NT2/D1 (cell line): ENCODE measurements at regions not wholly inside any gene's neighbourhood (a gene's known extent, or its start where the extent isn't known, plus 50 kb on each side); places are given as distances from the start of the nearest gene placed in this dataset.

Experiments
- DNase-seq: peaks from one replicate; pipeline ENCODE4 v3.0.0-alpha.2; 2011; ENCODE audit warnings: low read depth, low spot score
- H3K27me3 ChIP-seq: 2 replicates; pipeline ENCODE4 v1.6.0; 2011; ENCODE audit warnings: mild to moderate bottlenecking; ENCODE audit not compliant: insufficient read length, insufficient read depth
- H3K36me3 ChIP-seq: 2 replicates; pipeline ENCODE4 v1.6.1; 2011; ENCODE audit warnings: mild to moderate bottlenecking, low read length, mixed read lengths; ENCODE audit not compliant: insufficient read depth, insufficient read length
- H3K4me1 ChIP-seq: 2 replicates; pipeline ENCODE4 v1.5.1; 2011; ENCODE audit not compliant: insufficient read depth, insufficient read length
- H3K4me3 ChIP-seq: 2 replicates; pipeline ENCODE4 v1.5.1; 2011; ENCODE audit warnings: low read depth; ENCODE audit not compliant: insufficient read length
- H3K9ac ChIP-seq: 2 replicates; pipeline ENCODE4 v1.6.0; 2011; ENCODE audit warnings: low read depth; ENCODE audit not compliant: insufficient read length
- H3K9me3 ChIP-seq: 2 replicates; pipeline ENCODE4 v1.5.1; 2011; ENCODE audit warnings: mild to moderate bottlenecking, low read length; ENCODE audit not compliant: insufficient read depth
- SUZ12 ChIP-seq: IDR thresholded peaks from 2 replicates; pipeline ENCODE4 v1.6.1; 2011; ENCODE audit not compliant: insufficient read length, insufficient read depth; ENCODE audit errors: extremely low read depth
- YY1 ChIP-seq: IDR thresholded peaks from 2 replicates; pipeline ENCODE4 v1.6.1; 2011; ENCODE audit not compliant: insufficient read length, insufficient read depth
- ZNF274 ChIP-seq: IDR thresholded peaks from 2 replicates; pipeline ENCODE4 v1.6.1; 2011; ENCODE audit warnings: mild to moderate bottlenecking, low read depth, low read length

GRCh38 chr13:50122455-50122854 lies 107.2 kb downstream of the KCNRG start:
- Histone ChIP-seq H3K4me1 (peaks cover 2% of the 10 kb centered on the region), H3K9me3 (no peaks in the 10 kb centered on the region), H3K9ac (no peak overlapping the region), H3K27me3 (peaks cover 44% of the 10 kb centered on the region), H3K4me3 (no peak overlapping the region), H3K36me3 (no peaks in the 10 kb centered on the region)
- TF ChIP-seq YY1: no peak
- TF ChIP-seq ZNF274: no peak
- no peak for TF ChIP-seq SUZ12
- no peak for DNase-seq

- DNase-seq: no peak
- no peak overlapping the region for H3K4me3 ChIP-seq
- TF ChIP-seq YY1 (no peak), SUZ12 (no peak)
Measured at GRCh38 chr13:50123002-50123401, 107.8 kb downstream of the KCNRG start.

GRCh38 chr13:50123515-50123861 lies 108.2 kb downstream of the KCNRG start:
- H3K36me3 ChIP-seq: no peaks in the 10 kb centered on the region
- H3K4me1 ChIP-seq: peaks cover 2% of the 10 kb centered on the region
- no peaks in the 10 kb centered on the region for H3K9me3 ChIP-seq
- DNase-seq: no peak
- H3K4me3 ChIP-seq: peak overlapping the region; percentile 37
- peaks cover 54% of the 10 kb centered on the region for H3K27me3 ChIP-seq
- TF ChIP-seq ZNF274: no peak
- no peak for TF ChIP-seq YY1
- no peak for TF ChIP-seq SUZ12
- H3K9ac ChIP-seq: peak overlapping the region; percentile 36

More at GRCh38 chr13:50123002-50123401, 107.8 kb downstream of the KCNRG start:
- no peaks in the 10 kb centered on the region for H3K36me3 ChIP-seq
- H3K9ac ChIP-seq: no peak overlapping the region
- peaks cover 49% of the 10 kb centered on the region for H3K27me3 ChIP-seq
- no peaks in the 10 kb centered on the region for H3K9me3 ChIP-seq
- peaks cover 2% of the 10 kb centered on the region for H3K4me1 ChIP-seq

- peak overlapping the region; percentile 50 for H3K9ac ChIP-seq
- H3K9me3 ChIP-seq: no peaks in the 10 kb centered on the region
- no peak for DNase-seq
Measured at GRCh38 chr13:50123862-50124535, 108.8 kb downstream of the KCNRG start.

GRCh38 chr13:50124536-50125303 lies 109.5 kb downstream of the KCNRG start:
- DNase-seq: no peak
- Histone ChIP-seq H3K4me1 (peaks cover 2% of the 10 kb centered on the region), H3K9ac (peak overlapping the region; percentile 61), H3K36me3 (no peaks in the 10 kb centered on the region), H3K9me3 (no peaks in the 10 kb centered on the region), H3K4me3 (peak overlapping the region; percentile 51), H3K27me3 (peaks cover 66% of the 10 kb centered on the region)
- TF ChIP-seq SUZ12 (no peak), YY1 (no peak), ZNF274 (no peak)

More at GRCh38 chr13:50123862-50124535, 108.8 kb downstream of the KCNRG start:
- H3K36me3 ChIP-seq: no peaks in the 10 kb centered on the region
- H3K4me1 ChIP-seq: peaks cover 2% of the 10 kb centered on the region
- peak overlapping the region; percentile 37 for H3K4me3 ChIP-seq
- TF ChIP-seq YY1 (no peak), SUZ12 (no peak), ZNF274 (no peak)
- peaks cover 59% of the 10 kb centered on the region for H3K27me3 ChIP-seq

- H3K4me3 ChIP-seq: peak overlapping the region; percentile 51
- H3K27me3 ChIP-seq: peaks cover 71% of the 10 kb centered on the region
- TF ChIP-seq YY1: no peak
- TF ChIP-seq SUZ12: no peak
- no peak for TF ChIP-seq ZNF274
- no peak for DNase-seq
- H3K4me1 ChIP-seq: peaks cover 2% of the 10 kb centered on the region
- H3K9ac ChIP-seq: peak overlapping the region; percentile 61
- H3K9me3 ChIP-seq: no peaks in the 10 kb centered on the region
- H3K36me3 ChIP-seq: no peaks in the 10 kb centered on the region
Measured at GRCh38 chr13:50125304-50125553, 110.0 kb downstream of the KCNRG start.

GRCh38 chr13:50125554-50126262 lies 110.5 kb downstream of the KCNRG start:
- peak overlapping the region; percentile 32 for H3K4me3 ChIP-seq
- no peak for TF ChIP-seq SUZ12
- TF ChIP-seq ZNF274: no peak
- TF ChIP-seq YY1: no peak
- no peaks in the 10 kb centered on the region for H3K36me3 ChIP-seq
- peaks cover 76% of the 10 kb centered on the region for H3K27me3 ChIP-seq
- peak overlapping the region; percentile 42 for H3K9ac ChIP-seq
- H3K4me1 ChIP-seq: peaks cover 2% of the 10 kb centered on the region
- no peak for DNase-seq
- H3K9me3 ChIP-seq: no peaks in the 10 kb centered on the region
